GM19324 (cell line): ENCODE measurements at regions not wholly inside any gene's neighbourhood (a gene's known extent, or its start where the extent isn't known, plus 50 kb on each side); places are given as distances from the start of the nearest gene placed in this dataset.

Source experiments
- ATAC-seq: cut with Tn5 transposase; IDR thresholded peaks from one replicate; pipeline ENCODE4 v1.9.1; 2021; ENCODE audit warnings: mild to moderate bottlenecking, moderate library complexity; ENCODE audit not compliant: unreplicated experiment, low FRiP score

DNA sequence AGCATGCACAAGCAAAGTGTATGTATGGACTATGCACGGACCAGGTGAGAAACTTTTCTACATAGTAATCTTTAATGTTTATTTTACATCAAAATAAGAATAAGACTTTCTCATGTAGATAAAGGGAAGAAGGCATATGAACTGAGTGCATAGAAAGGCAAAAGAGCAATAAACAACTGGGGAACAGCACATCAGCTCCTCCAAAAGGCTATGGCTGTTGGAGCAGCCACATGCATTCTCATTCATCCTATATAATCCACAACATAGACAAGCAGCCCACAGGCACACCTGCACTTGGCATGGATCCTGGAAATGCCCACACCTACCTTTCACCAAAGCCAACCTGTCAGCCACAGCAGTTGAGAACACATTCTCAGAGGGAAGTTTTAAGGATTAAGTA lies 586.9 kb upstream of the INTU start:
- no peak for ATAC-seq

DNA sequence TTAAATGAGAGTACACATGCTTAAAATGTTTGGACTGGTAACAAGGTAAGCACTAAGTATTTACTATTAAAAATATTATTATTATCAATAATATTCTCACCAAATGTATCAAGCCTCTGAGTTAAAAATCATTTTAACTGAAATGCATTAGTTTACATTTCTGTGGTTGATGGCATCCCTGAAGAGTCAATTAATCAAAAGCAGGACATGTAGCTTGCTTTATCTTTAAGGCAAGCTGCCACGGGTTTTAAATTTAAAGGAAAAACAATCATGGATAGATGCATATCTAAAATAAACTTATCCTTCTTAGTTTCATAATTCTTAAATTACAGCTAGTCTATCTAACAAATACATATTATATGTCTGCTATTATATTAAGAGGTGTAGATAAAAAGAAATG lies 584.8 kb upstream of the INTU start:
- ATAC-seq: no peak

DNA sequence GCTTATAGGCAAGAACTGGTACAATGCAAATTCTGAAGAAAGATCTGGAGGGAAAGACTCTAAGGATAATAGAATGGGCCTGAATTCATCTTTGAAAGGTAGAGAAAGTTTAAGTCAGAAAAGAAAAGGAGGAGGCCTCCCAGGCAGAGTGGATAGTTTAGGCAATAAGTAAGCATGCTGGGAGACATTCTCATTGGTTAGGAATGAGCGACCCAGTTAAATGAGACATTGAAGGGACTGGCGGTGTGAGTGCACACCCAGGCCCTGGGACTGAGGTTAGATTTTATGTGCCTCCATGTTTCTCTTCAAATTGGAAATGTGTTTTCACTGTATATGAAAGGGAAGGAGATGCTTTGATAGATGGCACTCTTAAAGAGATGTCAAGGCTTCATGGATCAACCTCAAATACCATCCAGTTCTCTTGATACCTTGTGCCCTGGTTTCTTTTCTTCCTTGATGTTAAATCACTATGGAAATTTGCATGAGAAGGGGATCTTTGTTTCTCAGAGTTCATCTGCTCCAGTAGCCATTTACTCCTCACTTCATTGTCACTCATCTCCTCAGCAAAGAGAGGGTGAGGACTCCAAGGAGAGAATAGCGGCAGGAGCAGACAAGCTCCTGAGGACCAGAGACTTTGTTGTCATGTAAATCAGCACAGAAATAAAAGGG lies 584.2 kb upstream of the INTU start:
- no peak for ATAC-seq

DNA sequence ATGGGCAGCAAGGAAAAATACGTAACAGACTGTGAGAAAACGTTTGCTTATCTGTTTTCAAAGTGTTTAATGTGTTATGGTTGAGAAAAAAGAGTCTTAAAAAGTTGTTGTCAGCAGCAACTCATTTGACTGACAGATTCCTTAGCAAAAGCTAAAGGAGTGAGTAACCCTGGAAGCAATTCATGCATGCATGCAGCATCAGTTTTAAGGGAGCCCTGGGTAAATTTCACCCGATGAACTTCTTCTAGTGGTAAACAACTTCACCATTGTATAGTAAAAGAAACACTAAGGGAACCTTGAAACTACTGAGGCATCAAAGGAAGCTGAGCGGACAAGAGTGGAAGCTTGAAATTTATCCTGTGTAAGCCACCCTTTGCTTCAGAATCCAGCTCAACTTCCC lies 583.2 kb upstream of the INTU start:
- no peak for ATAC-seq

DNA sequence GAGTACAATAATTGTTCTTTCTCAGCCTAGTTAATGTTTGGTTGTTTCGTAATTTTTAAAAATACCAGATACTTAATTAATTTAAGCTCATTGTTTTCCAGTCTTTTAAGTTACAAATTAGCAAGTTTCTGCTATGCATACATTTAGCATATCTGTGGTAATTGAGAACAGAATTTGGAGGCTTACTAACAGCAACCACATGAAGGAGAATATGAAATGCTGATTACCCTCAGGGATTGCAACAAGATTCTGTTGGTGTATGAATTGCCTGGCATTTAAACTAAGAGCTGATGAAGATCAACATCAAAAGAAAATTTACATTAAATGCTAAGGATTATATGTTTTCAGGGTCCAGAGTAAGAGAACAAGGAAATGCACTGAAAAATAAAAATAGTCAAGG lies 580.0 kb upstream of the INTU start:
- no peak for ATAC-seq

DNA sequence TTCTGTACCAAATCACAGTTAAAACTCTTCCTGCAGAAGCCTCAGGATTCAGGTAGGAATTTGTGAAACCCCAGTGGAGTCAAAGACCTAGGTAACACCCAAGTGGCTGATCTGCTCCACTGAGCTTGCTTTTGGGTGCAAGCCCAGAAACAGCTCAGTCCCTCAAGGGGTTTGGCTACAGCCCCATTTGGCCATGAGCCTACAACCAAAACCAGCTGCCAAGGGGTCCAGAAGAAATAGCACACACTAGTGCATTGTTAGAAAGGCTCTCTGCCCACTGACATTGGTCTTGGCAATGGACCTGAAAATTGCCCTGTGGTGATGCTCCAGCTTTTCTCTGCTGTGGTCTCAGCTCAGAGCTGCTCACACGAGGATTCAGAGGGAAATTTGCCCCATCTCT lies 577.4 kb upstream of the INTU start:
- no peak for ATAC-seq

DNA sequence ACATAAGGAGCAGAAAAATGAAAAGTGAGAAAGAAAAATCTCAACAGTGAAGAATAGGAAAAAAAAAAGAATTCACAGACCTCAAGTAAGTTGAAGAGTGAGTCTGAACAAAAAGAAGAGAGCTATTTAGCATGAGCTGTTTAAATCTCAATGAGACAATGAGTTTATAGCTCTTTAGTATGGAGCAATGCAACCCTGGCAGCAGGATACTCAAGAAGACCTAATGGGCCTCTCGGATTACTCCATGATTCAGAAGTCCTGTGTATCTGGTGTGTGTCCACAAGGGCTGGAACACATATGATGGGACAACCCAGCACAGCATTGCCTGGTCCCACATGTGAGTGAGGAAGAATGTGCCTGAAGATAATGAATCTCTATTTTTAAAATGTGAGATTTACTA lies 563.1 kb upstream of the INTU start:
- ATAC-seq: no peak

DNA sequence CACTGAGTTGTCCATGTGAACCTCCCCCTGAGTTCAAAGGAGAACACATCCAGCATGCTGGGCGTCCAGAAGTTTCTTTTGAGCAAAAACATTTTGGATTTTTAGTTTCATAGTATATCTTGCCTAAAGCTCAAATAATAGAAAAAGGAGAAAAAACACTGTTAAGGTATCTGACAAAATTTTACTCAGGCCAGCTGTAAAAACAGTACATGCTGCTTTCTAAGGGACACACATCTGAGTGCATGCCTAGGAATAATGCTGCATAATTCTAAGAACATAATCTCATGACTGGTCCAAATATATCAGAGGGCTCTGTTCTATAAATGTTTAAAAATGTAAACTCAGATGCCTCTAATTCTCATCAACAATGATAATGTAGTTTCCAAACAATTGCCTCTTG lies 561.3 kb upstream of the INTU start:
- ATAC-seq: no peak

DNA sequence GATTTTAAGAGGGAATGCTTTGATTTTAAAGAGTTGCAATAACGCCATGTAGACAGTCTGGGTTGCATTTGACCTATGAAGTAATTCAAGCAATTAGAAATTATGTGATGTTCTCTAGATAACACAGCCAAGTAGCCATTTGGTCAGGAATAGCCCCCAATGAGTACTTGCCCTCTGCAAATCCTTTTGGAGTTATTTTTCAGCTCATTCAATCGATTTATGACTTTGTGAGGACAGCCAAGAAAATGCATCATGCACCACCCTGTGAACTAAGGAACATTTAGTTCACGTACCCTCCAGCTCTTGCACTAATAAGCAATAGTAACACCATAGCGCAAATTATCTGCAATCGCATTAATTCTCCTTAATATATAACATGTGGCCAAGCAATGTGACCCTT lies 552.6 kb upstream of the INTU start:
- no peak for ATAC-seq

DNA sequence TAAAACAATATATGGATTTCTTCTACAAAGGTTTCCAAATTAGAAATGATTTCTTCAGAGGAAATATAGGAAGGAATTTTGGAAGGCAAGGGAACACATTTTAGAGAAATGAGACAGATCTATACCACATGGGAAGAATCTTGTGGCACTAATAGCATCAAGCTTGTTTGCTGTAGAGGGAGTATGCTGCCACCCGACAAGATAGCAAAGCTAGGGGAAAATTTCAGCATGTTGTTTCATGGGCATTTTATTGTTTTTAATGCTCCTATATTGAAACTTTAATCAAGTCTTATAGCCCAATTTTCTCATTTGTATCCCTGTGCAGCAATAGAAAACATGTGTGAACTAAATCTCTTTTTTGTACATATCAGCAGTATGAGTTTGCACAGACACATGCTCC lies 551.7 kb upstream of the INTU start:
- ATAC-seq: no peak

DNA sequence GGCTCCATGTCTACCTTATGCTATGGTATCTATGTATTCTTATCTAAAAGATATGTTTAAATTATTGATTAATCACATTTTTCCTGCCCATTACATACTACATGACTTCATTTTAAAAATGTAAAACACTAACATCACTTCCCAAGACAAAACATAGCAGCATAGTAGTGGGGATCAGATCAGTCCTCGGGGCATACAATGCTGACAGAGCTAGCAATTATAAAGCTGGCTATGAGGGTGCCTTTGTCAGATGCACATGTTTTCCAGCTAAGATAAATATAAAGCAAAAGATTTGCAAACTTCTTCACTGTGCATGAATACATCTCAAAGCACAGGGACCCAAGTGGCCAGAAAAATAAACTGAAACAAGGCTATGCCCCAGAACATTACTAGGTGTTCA lies 549.8 kb upstream of the INTU start:
- ATAC-seq: no peak

DNA sequence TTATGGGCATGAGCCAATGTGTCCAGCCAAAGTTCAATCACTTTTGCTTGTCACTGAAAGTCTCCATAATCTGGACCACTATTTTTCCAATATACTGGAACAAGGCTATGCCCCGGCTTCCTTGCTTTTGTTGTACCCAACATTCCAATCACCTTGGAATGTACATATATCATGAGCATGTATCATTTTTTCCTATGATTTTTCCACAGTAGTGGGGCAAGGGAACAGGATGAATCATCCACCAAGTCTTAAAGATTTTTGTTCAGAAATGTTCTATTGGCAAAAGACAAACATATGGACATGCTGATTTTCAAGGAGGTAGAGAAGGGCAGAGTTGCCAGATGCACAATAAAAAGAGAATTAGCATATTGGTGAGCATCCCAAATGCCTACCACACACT lies 548.1 kb upstream of the INTU start:
- no peak for ATAC-seq

DNA sequence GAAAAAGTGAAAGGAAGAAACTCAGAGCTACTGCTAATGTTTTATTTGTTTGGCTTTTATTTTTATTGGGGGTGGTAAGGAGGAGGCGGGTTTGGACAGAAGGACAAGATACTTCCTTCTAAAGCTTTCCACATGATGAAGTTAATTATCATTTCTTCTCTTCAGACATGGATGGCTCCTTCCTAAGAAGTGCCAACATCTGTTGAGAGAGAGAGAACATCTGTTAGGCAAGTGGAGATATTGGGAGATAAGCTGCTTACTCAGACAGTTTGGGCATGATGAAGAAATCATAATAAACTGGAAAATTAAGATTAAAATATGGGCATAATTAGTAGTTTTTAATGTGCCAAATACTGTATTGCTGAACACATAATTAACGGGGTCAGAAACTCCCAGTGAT lies 535.7 kb upstream of the INTU start:
- no peak for ATAC-seq

DNA sequence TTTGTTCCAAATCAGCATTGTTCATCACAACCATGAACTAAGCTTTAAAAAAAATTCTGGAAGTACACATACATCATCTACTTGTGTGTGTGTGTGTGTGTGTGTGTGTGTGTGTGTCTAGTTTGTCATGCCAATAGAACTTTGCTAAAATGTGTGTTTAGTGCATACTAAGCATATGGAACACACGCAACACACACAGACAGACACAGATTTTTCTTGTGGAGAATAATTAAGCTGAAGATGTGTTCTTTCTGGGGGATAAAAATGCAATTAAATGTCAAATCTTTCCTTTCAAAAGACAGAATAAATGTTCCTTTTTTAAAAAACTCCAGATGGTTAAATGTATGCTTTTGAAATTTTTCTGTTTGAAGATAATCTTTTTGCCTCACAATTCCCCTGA lies 530.4 kb upstream of the INTU start:
- no peak for ATAC-seq

DNA sequence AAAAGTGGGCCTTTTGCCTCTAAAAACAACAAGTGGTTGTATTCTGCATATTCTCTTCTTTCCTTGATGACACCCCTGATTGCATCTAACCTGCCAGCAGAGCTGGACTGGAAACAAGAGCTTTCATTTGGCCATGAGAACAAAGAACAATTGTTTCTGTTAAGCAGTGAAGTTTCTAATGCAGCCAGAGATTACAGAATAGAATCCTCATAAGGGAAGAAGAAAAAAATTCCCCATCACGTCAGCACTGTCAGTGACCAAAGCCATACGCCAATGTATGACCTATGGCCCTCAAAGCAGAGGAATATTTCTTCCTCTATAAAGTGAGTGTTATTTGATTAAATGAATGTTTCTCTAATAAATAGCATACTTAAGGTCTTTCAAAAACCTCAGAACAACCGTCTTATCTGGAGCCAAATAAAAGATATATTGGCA lies 529.1 kb upstream of the INTU start:
- ATAC-seq: no peak

DNA sequence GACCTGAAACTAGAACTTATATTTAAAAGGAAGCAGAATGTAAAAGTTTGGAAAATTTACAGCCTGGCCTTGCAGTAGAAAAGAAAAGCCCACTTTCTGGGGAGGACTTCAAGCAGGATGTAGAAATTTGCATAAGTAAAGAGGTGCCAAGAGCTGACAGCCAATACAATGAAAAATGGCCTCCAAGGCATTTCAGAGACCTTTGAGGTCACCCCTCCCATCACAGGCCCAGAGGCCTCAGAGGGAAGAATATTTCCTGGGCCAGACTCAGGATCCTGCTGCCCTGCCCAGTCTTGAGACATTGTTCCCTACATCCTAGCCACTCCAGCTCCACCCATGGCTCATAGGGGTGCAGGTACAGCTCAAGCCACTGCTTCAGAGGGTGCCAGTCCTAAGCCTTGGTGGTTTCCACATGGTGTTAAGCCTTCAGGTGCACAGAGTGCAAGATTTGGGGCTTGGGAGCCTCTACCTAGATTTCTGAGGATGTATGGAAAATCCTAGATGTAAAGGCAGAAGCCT lies 518.9 kb upstream of the INTU start:
- no peak for ATAC-seq

DNA sequence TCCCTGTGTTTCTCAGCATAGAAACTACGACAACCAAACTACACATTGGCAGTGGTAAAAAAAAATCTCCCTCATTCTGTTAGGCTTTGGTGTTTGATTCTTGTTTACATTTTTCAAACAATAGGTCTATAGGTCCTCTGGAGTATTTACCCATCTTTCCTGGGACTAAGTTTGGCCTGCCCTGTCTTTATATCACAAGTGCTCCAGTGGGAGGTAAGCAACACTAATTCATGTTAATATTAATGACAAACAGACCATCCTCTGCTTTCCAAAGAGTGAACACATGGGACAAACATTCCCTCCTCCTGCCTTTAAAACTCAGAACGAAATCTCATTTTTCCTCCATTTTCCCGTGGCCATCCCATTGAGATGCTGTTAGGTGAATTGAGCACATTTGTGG lies 514.1 kb upstream of the INTU start:
- ATAC-seq: no peak

DNA sequence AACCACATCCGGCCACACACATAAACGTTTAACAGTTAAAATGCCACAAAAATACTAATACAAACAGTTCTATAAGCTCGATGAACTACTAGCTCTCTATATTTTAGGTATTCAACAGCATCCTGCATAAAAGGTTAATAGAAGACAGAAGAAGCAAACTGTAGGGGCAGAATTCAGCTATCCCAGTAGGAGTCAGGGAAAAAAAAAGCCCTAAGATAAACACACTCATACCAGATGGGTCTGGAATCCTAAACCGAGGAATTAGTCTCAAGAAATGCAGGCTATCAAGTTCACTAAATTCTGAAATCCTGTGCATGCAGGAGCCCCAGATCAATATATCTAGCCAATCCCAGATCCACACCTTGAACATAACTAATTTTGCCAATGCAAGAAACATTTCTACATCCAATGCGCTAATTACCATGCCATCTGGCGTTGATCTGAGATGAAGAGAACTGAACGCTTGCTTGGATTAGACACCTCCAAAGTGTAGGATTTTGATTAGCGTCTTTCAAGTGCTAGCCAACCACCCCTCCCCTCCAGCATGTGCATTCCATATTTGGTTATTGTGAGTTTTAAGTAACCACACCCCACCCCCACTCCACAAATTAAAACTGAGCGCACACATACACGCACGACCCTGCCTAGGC lies 512.2 kb upstream of the INTU start:
- ATAC-seq: no peak

DNA sequence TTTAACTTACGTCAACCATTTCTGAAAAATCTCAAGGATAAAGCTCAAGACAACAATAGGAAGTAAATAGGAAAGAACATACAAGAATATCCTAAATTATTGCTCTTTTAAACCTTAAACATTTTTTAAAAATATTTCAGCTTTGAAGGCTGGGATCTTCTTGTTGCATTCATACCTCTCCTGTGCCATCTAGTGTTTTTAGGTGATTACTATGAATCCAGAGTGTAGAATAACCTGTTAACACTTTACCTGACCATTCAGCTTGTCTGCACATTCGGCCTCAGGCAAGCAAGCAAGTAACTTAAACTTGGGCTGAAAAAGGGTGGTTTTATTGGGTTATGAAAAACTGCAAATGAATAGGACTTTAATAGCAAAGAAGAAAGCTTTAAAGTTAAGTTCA lies 507.8 kb upstream of the INTU start:
- no peak for ATAC-seq

DNA sequence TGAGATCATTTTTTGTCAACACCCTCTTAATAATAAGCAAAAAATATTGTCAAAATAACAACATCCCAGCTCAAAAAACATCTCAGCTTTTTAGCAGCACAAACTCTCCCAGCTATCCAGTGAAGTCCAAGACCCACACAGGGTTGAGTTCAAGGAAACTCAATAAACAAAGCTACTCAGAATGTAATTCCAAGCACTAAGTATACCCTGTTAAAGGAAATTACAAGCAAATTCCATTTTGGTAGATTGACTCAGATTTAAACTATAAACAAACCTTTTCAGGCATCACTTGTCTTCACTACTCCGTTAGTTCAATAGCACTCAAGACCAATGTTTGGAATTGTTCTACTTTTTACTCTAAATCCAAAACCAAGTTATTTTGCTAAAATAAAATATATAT lies 506.0 kb upstream of the INTU start:
- ATAC-seq: no peak

DNA sequence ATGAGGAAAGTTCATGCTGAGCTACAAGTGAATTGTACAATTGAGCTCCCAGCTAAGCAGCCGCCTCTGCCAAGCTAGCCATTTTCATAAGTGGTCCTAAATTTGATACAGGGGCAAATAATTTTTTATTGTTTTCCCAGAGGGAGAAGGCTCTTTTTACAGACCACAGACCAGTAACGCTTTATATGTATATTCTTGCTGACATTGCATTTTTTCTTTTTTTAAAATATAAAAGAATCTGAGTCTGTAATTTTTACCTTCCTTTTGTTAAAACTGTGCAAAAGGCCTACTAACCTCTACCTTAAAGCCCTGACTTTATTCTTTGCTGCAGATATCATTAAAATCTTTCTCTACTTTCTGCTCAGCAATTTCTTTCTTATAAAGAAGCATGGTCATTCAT lies 501.2 kb upstream of the INTU start:
- no peak for ATAC-seq

DNA sequence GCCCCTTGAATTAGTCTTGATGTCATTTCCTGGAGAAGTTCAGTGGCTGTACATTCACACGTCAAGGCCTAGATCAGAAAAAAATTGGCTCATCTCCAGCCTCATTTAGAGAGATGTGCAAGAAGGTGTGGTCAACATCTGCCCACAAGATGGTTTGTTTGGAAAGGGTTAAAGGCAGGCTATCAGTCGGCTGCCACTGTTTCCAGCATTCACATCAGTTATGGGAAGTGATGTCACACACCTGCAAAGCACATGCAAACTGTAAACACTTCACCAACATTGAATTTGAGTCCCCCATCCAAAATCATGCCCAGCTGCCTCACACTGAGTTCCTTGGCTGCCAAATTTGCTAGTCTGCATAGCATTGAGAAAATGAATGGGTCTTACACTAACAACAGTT lies 498.3 kb upstream of the INTU start:
- ATAC-seq: no peak
